OCI-LY7 (cell line): ENCODE measurements at regions not wholly inside any gene's neighbourhood (a gene's known extent, or its start where the extent isn't known, plus 50 kb on each side); places are given as distances from the start of the nearest gene placed in this dataset.

Experiments used
- BruUV-seq: library from RNA; stranded (reverse); fragments of 400-500 nt; replicated peaks from 2 replicates; lab custom pipeline; 2021; lab: Mats Ljungman, UMichigan
- CTCF ChIA-PET: fragments of 300-600 bp; sonication (Branson Sonifier 250); formaldehyde crosslinking; loops from one replicate; lab custom pipeline; 2022; ENCODE audit warnings: antibody characterized with exemption; ENCODE audit not compliant: unreplicated experiment; lab: Charles Lee
- POLR2A ChIA-PET: fragments of 300-600 bp; sonication (Branson Sonifier 250); formaldehyde crosslinking; loops from one replicate; lab custom pipeline; 2022; ENCODE audit warnings: antibody characterized with exemption; lab: Charles Lee
- DNase-seq: peaks from one replicate; pipeline ENCODE4 v3.0.0-alpha.2; 2015; ENCODE audit warnings: low spot score
- H2AFZ ChIP-seq: fragments of 200-600 bp; sonication (generic), shearing (Covaris generic); 2 replicates; pipeline ENCODE4 v1.6.1; 2014; ENCODE audit warnings: mild to moderate bottlenecking, antibody characterized with exemption, low read length, moderate library complexity
- H3K27ac ChIP-seq: fragments of 200-600 bp; sonication (generic); 2 replicates; pipeline ENCODE4 v1.5.1; 2014; ENCODE audit warnings: mixed run types, low read depth, mild to moderate bottlenecking, moderate library complexity, low read length, inconsistent platforms; ENCODE audit not compliant: poor library complexity, severe bottlenecking
- H3K36me3 ChIP-seq: fragments of 200-600 bp; sonication (generic); 2 replicates; pipeline ENCODE4 v1.6.1; 2014; ENCODE audit warnings: mild to moderate bottlenecking, antibody characterized with exemption, low read length, moderate library complexity, mixed read lengths; ENCODE audit not compliant: insufficient read depth
- H3K4me1 ChIP-seq: fragments of 200-600 bp; sonication (generic); 2 replicates; pipeline ENCODE4 v1.5.1; 2014; ENCODE audit warnings: mild to moderate bottlenecking, low read length; ENCODE audit not compliant: insufficient read depth, poor library complexity, severe bottlenecking
- H3K4me2 ChIP-seq: fragments of 200-600 bp; sonication (generic); 2 replicates; pipeline ENCODE4 v1.6.1; 2014; ENCODE audit warnings: mild to moderate bottlenecking, low read length
- H3K4me3 ChIP-seq: fragments of 200-600 bp; sonication (generic); 2 replicates; pipeline ENCODE4 v1.5.1; 2014; ENCODE audit warnings: mild to moderate bottlenecking, low read depth, low read length; ENCODE audit not compliant: poor library complexity, severe bottlenecking
- H3K79me2 ChIP-seq: fragments of 200-600 bp; sonication (generic); 2 replicates; pipeline ENCODE4 v1.6.1; 2016; ENCODE audit warnings: low read depth, mild to moderate bottlenecking, low read length, moderate library complexity, mixed read lengths; ENCODE audit not compliant: insufficient read depth
- H3K9me2 ChIP-seq: fragments of 200-600 bp; sonication (generic); 2 replicates; pipeline ENCODE4 v1.6.1; 2016; ENCODE audit warnings: mild to moderate bottlenecking, low read length, mixed read lengths; ENCODE audit not compliant: insufficient read depth
- H3K9me3 ChIP-seq: fragments of 200-600 bp; sonication (generic); 2 replicates; pipeline ENCODE4 v1.6.1; 2014; ENCODE audit warnings: mild to moderate bottlenecking, mixed run types, low read length, mixed read lengths
- H4K20me1 ChIP-seq: fragments of 200-600 bp; sonication (generic); 2 replicates; pipeline ENCODE4 v1.6.1; 2014; ENCODE audit warnings: mild to moderate bottlenecking, antibody characterized with exemption, low read length, moderate library complexity, mixed read lengths; ENCODE audit not compliant: insufficient read depth
- EZH2phosphoT487 ChIP-seq: fragments of 200-600 bp; sonication (generic); IDR thresholded peaks from 2 replicates; pipeline ENCODE4 v1.6.1; 2018; ENCODE audit warnings: low read depth, borderline replicate concordance, mild to moderate bottlenecking, mixed run types, antibody characterized with exemption, low read length, moderate library complexity, mixed read lengths
- intact Hi-C: fragments of 100-400 bp; cut with micrococcal nuclease; formaldehyde crosslinking; loops from one replicate; pipeline ENCODE4 v1.10.0; 2022; ENCODE audit not compliant: unreplicated experiment
- TF ChIP-seq, protein P1 (sequence below): fragments of 200-600 bp; sonication (generic); conservative IDR thresholded peaks from 2 replicates; pipeline ENCODE4 v1.5.1; 2014; ENCODE audit warnings: mild to moderate bottlenecking, antibody characterized with exemption, low read length, moderate library complexity, mixed read lengths

DNA sequence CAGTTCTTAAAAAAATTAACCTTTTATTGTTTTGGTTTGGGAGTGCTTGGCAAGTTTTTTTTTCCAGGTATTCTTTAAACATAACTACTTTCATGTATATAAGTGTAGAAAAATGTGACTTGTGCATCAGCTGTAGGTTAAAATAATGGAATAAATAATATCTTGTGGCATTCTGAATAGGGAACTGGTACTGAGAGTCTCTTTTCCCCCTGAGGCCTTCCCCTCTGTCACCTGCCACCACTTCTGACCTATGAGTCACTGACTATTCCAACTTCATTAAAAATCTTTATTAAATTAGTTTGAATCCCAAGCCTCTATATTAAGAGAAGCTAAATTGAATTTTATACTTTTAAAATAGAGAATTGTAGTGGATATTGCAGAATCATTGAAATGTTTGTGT lies 805.7 kb downstream of the METTL15 start:
- TF ChIP-seq EZH2phosphoT487 = no peak
- TF ChIP-seq, protein P1, sequence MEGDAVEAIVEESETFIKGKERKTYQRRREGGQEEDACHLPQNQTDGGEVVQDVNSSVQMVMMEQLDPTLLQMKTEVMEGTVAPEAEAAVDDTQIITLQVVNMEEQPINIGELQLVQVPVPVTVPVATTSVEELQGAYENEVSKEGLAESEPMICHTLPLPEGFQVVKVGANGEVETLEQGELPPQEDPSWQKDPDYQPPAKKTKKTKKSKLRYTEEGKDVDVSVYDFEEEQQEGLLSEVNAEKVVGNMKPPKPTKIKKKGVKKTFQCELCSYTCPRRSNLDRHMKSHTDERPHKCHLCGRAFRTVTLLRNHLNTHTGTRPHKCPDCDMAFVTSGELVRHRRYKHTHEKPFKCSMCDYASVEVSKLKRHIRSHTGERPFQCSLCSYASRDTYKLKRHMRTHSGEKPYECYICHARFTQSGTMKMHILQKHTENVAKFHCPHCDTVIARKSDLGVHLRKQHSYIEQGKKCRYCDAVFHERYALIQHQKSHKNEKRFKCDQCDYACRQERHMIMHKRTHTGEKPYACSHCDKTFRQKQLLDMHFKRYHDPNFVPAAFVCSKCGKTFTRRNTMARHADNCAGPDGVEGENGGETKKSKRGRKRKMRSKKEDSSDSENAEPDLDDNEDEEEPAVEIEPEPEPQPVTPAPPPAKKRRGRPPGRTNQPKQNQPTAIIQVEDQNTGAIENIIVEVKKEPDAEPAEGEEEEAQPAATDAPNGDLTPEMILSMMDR = no peak
- H3K4me3 ChIP-seq = no peak overlapping the region
- no peak for DNase-seq
- H3K4me1 ChIP-seq = no peaks in the 10 kb centered on the region
- BruUV-seq = no TSS peak
- H3K4me2 ChIP-seq = no peak overlapping the region
- no peaks in the 10 kb centered on the region for H3K9me2 ChIP-seq
- ChIA-PET CTCF (no interaction called here), POLR2A (no interaction called here)
- no peaks in the 10 kb centered on the region for H4K20me1 ChIP-seq
- no peak overlapping the region for H2AFZ ChIP-seq
- H3K9me3 ChIP-seq = no peaks in the 10 kb centered on the region
- H3K79me2 ChIP-seq = no peaks in the 10 kb centered on the region
- H3K27ac ChIP-seq = no peak overlapping the region
- no peaks in the 10 kb centered on the region for H3K36me3 ChIP-seq
- intact Hi-C loops = no loop called here

DNA sequence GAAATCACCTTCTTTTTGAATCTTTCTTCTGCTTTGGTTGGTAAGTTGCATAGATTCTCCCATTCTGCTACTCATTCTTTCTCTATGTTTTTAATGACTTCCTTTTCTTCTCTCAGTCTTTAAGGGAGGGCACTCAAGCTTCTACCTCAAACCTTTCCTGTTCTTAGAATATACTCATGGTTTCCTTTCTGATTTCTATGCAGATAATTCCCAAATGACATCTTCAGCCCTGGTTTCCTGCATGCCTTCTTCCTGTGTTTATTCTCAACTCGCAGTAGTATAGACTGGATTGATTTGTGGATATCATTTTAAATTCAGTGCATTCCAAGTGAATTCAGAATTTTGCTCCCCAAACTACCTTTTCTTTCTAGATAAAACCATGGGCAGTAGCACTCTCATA lies 803.6 kb downstream of the METTL15 start:
- intact Hi-C loops = no loop called here
- Histone ChIP-seq H3K27ac (no peak overlapping the region), H3K36me3 (no peaks in the 10 kb centered on the region), H3K79me2 (no peaks in the 10 kb centered on the region), H3K9me2 (no peaks in the 10 kb centered on the region), H2AFZ (no peak overlapping the region), H3K4me3 (no peak overlapping the region), H3K9me3 (no peaks in the 10 kb centered on the region), H3K4me2 (no peak overlapping the region), H3K4me1 (no peaks in the 10 kb centered on the region), H4K20me1 (no peaks in the 10 kb centered on the region)
- no TSS peak for BruUV-seq
- TF ChIP-seq, protein P1 = no peak
- TF ChIP-seq EZH2phosphoT487 = no peak
- ChIA-PET POLR2A (interaction anchor here (0.6 to 1.2 kb wide), 2 partner anchors 12 to 473 kb away, joined by 3 to 4 read pairs; no protein-coding TSS in a partner anchor), CTCF (no interaction called here)
- DNase-seq = no peak

DNA sequence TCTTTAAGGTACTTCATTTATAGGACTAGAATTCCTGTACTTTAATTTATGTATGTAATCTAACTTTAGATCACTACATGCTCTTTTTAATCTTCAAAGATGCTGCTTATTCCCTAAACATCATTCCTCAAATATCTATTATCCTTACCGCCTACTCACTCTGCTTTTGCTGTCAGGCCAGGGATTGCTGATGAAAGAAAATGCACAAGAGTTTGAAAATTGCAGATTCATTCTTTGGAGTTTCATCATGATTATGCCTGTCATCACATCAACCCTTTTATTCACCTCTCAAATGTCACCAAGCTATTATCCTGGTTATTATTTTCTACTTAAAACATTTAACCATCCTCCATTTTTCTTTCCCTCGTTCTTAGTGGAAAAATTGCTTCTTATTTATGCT lies 802.7 kb downstream of the METTL15 start:
- no peaks in the 10 kb centered on the region for H3K9me2 ChIP-seq
- H3K4me1 ChIP-seq = no peaks in the 10 kb centered on the region
- no peak for TF ChIP-seq EZH2phosphoT487
- TF ChIP-seq, protein P1 = no peak
- no peak overlapping the region for H2AFZ ChIP-seq
- H3K9me3 ChIP-seq = no peaks in the 10 kb centered on the region
- CTCF ChIA-PET = no interaction called here
- no peak overlapping the region for H3K4me2 ChIP-seq
- H3K36me3 ChIP-seq = no peaks in the 10 kb centered on the region
- H3K27ac ChIP-seq = no peak overlapping the region
- POLR2A ChIA-PET = interaction anchor here (0.6 to 1.2 kb wide), 2 partner anchors 11 to 472 kb away, joined by 3 to 4 read pairs; no protein-coding TSS in a partner anchor
- DNase-seq = no peak
- BruUV-seq = no TSS peak
- H4K20me1 ChIP-seq = no peaks in the 10 kb centered on the region
- intact Hi-C loops = no loop called here
- no peaks in the 10 kb centered on the region for H3K79me2 ChIP-seq
- no peak overlapping the region for H3K4me3 ChIP-seq
